ENCODE measurements at regions not wholly inside any gene's neighbourhood (a gene's known extent, or its start where the extent isn't known, plus 50 kb on each side); places are given as distances from the start of the nearest gene placed in this dataset.

- no peaks in the 10 kb centered on the region for H3K36me3 ChIP-seq (ENCODE audit: control insufficient read depth in 1 of 2, insufficient read depth in 2 of 2, low read depth in 1 of 2, low read length in 2 of 2)
- no peak for DNase-seq
- H2AK5ac ChIP-seq (ENCODE audit: low read length, severe bottlenecking) = no peak overlapping the region
- H2BK120ac ChIP-seq (ENCODE audit: low read depth, low read length) = no peak overlapping the region
- 95% methylated on average over 3 of the region's 3 CpGs for WGBS
- H3K9ac ChIP-seq (ENCODE audit: low read length) = no peak overlapping the region
- H3K27me3 ChIP-seq (ENCODE audit: control insufficient read depth in 1 of 2, insufficient read depth in 1 of 2, low read length in 2 of 2) = no peaks in the 10 kb centered on the region
- no peak overlapping the region for H2BK12ac ChIP-seq (ENCODE audit: low read length in 2 of 2)
- no peaks in the 10 kb centered on the region for H3K79me1 ChIP-seq (replicated peaks; ENCODE audit: low read length, poor library complexity, severe bottlenecking)
- H4K91ac ChIP-seq (ENCODE audit: low read length) = no peak overlapping the region
- H2BK15ac ChIP-seq (ENCODE audit: low read depth, poor library complexity, severe bottlenecking) = no peak overlapping the region
- H3K18ac ChIP-seq (ENCODE audit: low read depth in 1 of 2, low read length in 2 of 2) = no peak overlapping the region
- H3K27ac ChIP-seq (ENCODE audit: low read length, poor library complexity, severe bottlenecking) = no peak overlapping the region
- no peak overlapping the region for H2BK5ac ChIP-seq (ENCODE audit: low read depth, low read length, poor library complexity, severe bottlenecking)
- no peaks in the 10 kb centered on the region for H3K9me3 ChIP-seq (ENCODE audit: control insufficient read depth, low read length)
- no peak overlapping the region for H3K14ac ChIP-seq (ENCODE audit: low read length in 2 of 2)
- no peaks in the 10 kb centered on the region for H3K4me1 ChIP-seq (ENCODE audit: control insufficient read depth, insufficient read depth, low read depth, low read length)
- no peak overlapping the region for H3K4me3 ChIP-seq (ENCODE audit: insufficient read depth in 1 of 2, low read depth in 1 of 2, low read length in 2 of 2)
- H3K4ac ChIP-seq (ENCODE audit: low read depth in 1 of 2, low read length in 2 of 2) = no peak overlapping the region
- no peak overlapping the region for H4K8ac ChIP-seq (ENCODE audit: low read length)
- H3K23ac ChIP-seq (ENCODE audit: low read length in 2 of 2) = no peak overlapping the region
- H2AFZ ChIP-seq (ENCODE audit: low read depth, low read length) = no peak overlapping the region
- H3K4me2 ChIP-seq (ENCODE audit: low read length, poor library complexity, severe bottlenecking) = no peak overlapping the region
Observed at GRCh38 chr2:146209842-146210275, 1635.0 kb upstream of the ACVR2A start.

- Histone ChIP-seq H3K4me1 (ENCODE audit: control insufficient read depth, insufficient read depth, low read depth, low read length) (no peaks in the 10 kb centered on the region), H3K14ac (ENCODE audit: low read length in 2 of 2) (no peak overlapping the region), H3K18ac (ENCODE audit: low read depth in 1 of 2, low read length in 2 of 2) (no peak overlapping the region), H4K91ac (ENCODE audit: low read length) (no peak overlapping the region), H2BK5ac (ENCODE audit: low read depth, low read length, poor library complexity, severe bottlenecking) (no peak overlapping the region), H3K36me3 (ENCODE audit: control insufficient read depth in 1 of 2, insufficient read depth in 2 of 2, low read depth in 1 of 2, low read length in 2 of 2) (no peaks in the 10 kb centered on the region), H2AK5ac (ENCODE audit: low read length, severe bottlenecking) (no peak overlapping the region), H2BK12ac (ENCODE audit: low read length in 2 of 2) (no peak overlapping the region), H3K9me3 (ENCODE audit: control insufficient read depth, low read length) (no peaks in the 10 kb centered on the region), H3K79me1 (replicated peaks; ENCODE audit: low read length, poor library complexity, severe bottlenecking) (no peaks in the 10 kb centered on the region), H3K4me3 (ENCODE audit: insufficient read depth in 1 of 2, low read depth in 1 of 2, low read length in 2 of 2) (no peak overlapping the region), H2BK15ac (ENCODE audit: low read depth, poor library complexity, severe bottlenecking) (no peak overlapping the region), H3K27ac (ENCODE audit: low read length, poor library complexity, severe bottlenecking) (no peak overlapping the region), H3K4me2 (ENCODE audit: low read length, poor library complexity, severe bottlenecking) (no peak overlapping the region), H3K23ac (ENCODE audit: low read length in 2 of 2) (no peak overlapping the region), H3K4ac (ENCODE audit: low read depth in 1 of 2, low read length in 2 of 2) (no peak overlapping the region), H3K9ac (ENCODE audit: low read length) (no peak overlapping the region), H2AFZ (ENCODE audit: low read depth, low read length) (no peak overlapping the region), H4K8ac (ENCODE audit: low read length) (no peak overlapping the region), H3K27me3 (ENCODE audit: control insufficient read depth in 1 of 2, insufficient read depth in 1 of 2, low read length in 2 of 2) (no peaks in the 10 kb centered on the region), H2BK120ac (ENCODE audit: low read depth, low read length) (no peak overlapping the region)
- DNase-seq = no peak
- no CpG with 5 or more reads among the region's 3 CpGs for WGBS
Observed at GRCh38 chr2:146207901-146208300, 1636.9 kb upstream of the ACVR2A start.

- no CpG with 5 or more reads among the region's 1 CpG for WGBS
- H2BK5ac ChIP-seq (ENCODE audit: low read depth, low read length, poor library complexity, severe bottlenecking) = no peak overlapping the region
- no peaks in the 10 kb centered on the region for H3K4me1 ChIP-seq (ENCODE audit: control insufficient read depth, insufficient read depth, low read depth, low read length)
- no peak overlapping the region for H3K4ac ChIP-seq (ENCODE audit: low read depth in 1 of 2, low read length in 2 of 2)
- H3K9me3 ChIP-seq (ENCODE audit: control insufficient read depth, low read length) = no peaks in the 10 kb centered on the region
- no peak overlapping the region for H3K14ac ChIP-seq (ENCODE audit: low read length in 2 of 2)
- H3K23ac ChIP-seq (ENCODE audit: low read length in 2 of 2) = no peak overlapping the region
- no peak overlapping the region for H3K4me2 ChIP-seq (ENCODE audit: low read length, poor library complexity, severe bottlenecking)
- H2AFZ ChIP-seq (ENCODE audit: low read depth, low read length) = no peak overlapping the region
- no peak overlapping the region for H3K4me3 ChIP-seq (ENCODE audit: insufficient read depth in 1 of 2, low read depth in 1 of 2, low read length in 2 of 2)
- no peak for DNase-seq
- H3K27ac ChIP-seq (ENCODE audit: low read length, poor library complexity, severe bottlenecking) = no peak overlapping the region
- no peak overlapping the region for H3K9ac ChIP-seq (ENCODE audit: low read length)
- H3K36me3 ChIP-seq (ENCODE audit: control insufficient read depth in 1 of 2, insufficient read depth in 2 of 2, low read depth in 1 of 2, low read length in 2 of 2) = no peaks in the 10 kb centered on the region
- no peak overlapping the region for H3K18ac ChIP-seq (ENCODE audit: low read depth in 1 of 2, low read length in 2 of 2)
- H2AK5ac ChIP-seq (ENCODE audit: low read length, severe bottlenecking) = no peak overlapping the region
- no peak overlapping the region for H4K8ac ChIP-seq (ENCODE audit: low read length)
- H3K79me1 ChIP-seq (replicated peaks; ENCODE audit: low read length, poor library complexity, severe bottlenecking) = no peaks in the 10 kb centered on the region
- no peak overlapping the region for H4K91ac ChIP-seq (ENCODE audit: low read length)
- H2BK120ac ChIP-seq (ENCODE audit: low read depth, low read length) = no peak overlapping the region
- no peak overlapping the region for H2BK12ac ChIP-seq (ENCODE audit: low read length in 2 of 2)
- H2BK15ac ChIP-seq (ENCODE audit: low read depth, poor library complexity, severe bottlenecking) = no peak overlapping the region
- no peaks in the 10 kb centered on the region for H3K27me3 ChIP-seq (ENCODE audit: control insufficient read depth in 1 of 2, insufficient read depth in 1 of 2, low read length in 2 of 2)
Observed at GRCh38 chr2:146207417-146207816, 1637.4 kb upstream of the ACVR2A start.

GRCh38 chr2:146203064-146203624 is 1641.7 kb upstream of the ACVR2A start:
- no peak overlapping the region for H4K91ac ChIP-seq (ENCODE audit: low read length)
- H3K23ac ChIP-seq (ENCODE audit: low read length in 2 of 2) = no peak overlapping the region
- H3K27me3 ChIP-seq (ENCODE audit: control insufficient read depth in 1 of 2, insufficient read depth in 1 of 2, low read length in 2 of 2) = no peaks in the 10 kb centered on the region
- H3K4me1 ChIP-seq (ENCODE audit: control insufficient read depth, insufficient read depth, low read depth, low read length) = no peaks in the 10 kb centered on the region
- H2BK15ac ChIP-seq (ENCODE audit: low read depth, poor library complexity, severe bottlenecking) = no peak overlapping the region
- no peak overlapping the region for H3K18ac ChIP-seq (ENCODE audit: low read depth in 1 of 2, low read length in 2 of 2)
- no CpG with 5 or more reads among the region's 5 CpGs for whole genome bisulfite sequencing
- no peak overlapping the region for H4K8ac ChIP-seq (ENCODE audit: low read length)
- no peak overlapping the region for H2BK120ac ChIP-seq (ENCODE audit: low read depth, low read length)
- no peak overlapping the region for H2AFZ ChIP-seq (ENCODE audit: low read depth, low read length)
- H3K79me1 ChIP-seq (replicated peaks; ENCODE audit: low read length, poor library complexity, severe bottlenecking) = no peaks in the 10 kb centered on the region
- H3K4ac ChIP-seq (ENCODE audit: low read depth in 1 of 2, low read length in 2 of 2) = no peak overlapping the region
- H3K9ac ChIP-seq (ENCODE audit: low read length) = no peak overlapping the region
- H3K36me3 ChIP-seq (ENCODE audit: control insufficient read depth in 1 of 2, insufficient read depth in 2 of 2, low read depth in 1 of 2, low read length in 2 of 2) = no peaks in the 10 kb centered on the region
- H3K4me3 ChIP-seq (ENCODE audit: insufficient read depth in 1 of 2, low read depth in 1 of 2, low read length in 2 of 2) = no peak overlapping the region
- no peak overlapping the region for H3K14ac ChIP-seq (ENCODE audit: low read length in 2 of 2)
- H3K4me2 ChIP-seq (ENCODE audit: low read length, poor library complexity, severe bottlenecking) = no peak overlapping the region
- H2BK12ac ChIP-seq (ENCODE audit: low read length in 2 of 2) = no peak overlapping the region
- no peaks in the 10 kb centered on the region for H3K9me3 ChIP-seq (ENCODE audit: control insufficient read depth, low read length)
- no peak overlapping the region for H3K27ac ChIP-seq (ENCODE audit: low read length, poor library complexity, severe bottlenecking)
- no peak overlapping the region for H2BK5ac ChIP-seq (ENCODE audit: low read depth, low read length, poor library complexity, severe bottlenecking)
- no peak overlapping the region for H2AK5ac ChIP-seq (ENCODE audit: low read length, severe bottlenecking)
- no peak for DNase-seq
